ENCODE measurements at regions not wholly inside any gene's neighbourhood (a gene's known extent, or its start where the extent isn't known, plus 50 kb on each side); places are given as distances from the start of the nearest gene placed in this dataset.
"Not testable (repeated sequence)": the region's sequence is repeated elsewhere in the genome, so short reads cannot be mapped to it uniquely, and the experiment has no call there.

- TF ChIP-seq, protein P1, sequence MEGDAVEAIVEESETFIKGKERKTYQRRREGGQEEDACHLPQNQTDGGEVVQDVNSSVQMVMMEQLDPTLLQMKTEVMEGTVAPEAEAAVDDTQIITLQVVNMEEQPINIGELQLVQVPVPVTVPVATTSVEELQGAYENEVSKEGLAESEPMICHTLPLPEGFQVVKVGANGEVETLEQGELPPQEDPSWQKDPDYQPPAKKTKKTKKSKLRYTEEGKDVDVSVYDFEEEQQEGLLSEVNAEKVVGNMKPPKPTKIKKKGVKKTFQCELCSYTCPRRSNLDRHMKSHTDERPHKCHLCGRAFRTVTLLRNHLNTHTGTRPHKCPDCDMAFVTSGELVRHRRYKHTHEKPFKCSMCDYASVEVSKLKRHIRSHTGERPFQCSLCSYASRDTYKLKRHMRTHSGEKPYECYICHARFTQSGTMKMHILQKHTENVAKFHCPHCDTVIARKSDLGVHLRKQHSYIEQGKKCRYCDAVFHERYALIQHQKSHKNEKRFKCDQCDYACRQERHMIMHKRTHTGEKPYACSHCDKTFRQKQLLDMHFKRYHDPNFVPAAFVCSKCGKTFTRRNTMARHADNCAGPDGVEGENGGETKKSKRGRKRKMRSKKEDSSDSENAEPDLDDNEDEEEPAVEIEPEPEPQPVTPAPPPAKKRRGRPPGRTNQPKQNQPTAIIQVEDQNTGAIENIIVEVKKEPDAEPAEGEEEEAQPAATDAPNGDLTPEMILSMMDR (conservative IDR thresholded peaks at IDR 0.05; ENCODE audit: low read depth, low read length), result no peak
- no peak overlapping the region for H3K4me3 ChIP-seq (ENCODE audit: low read depth, low read length)
- no peak for DNase-seq (ENCODE audit: low read depth)
These were observed 2190.5 kb upstream of the RAG2 start for GRCh38 chr11:38788561-38788960.

DNA sequence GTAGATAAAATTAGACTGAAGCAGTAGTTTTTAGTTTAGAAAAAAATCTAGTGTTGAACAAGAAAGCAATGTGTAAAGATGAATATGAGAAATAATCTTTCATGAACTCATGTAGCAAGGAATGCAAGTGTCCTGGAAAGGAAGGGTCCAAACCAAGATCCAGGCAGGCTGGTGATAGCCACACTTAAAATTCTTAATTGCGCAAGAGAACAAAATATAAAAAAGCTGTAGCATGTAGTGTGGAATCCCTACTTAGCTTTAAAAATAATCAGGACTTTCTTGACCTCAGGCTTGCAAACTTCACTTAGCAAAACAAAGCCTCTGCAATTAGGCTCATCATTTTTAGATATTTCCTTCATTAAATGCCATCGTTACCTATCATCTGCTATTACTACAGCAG is 2186.1 kb upstream of the RAG2 start:
- no peak for DNase-seq (ENCODE audit: low read depth)
- TF ChIP-seq, protein P1 (conservative IDR thresholded peaks at IDR 0.05; ENCODE audit: low read depth, low read length), result no peak
- no peak overlapping the region for H3K4me3 ChIP-seq (ENCODE audit: low read depth, low read length)

GRCh38 chr11:38766796-38767195 is 2168.8 kb upstream of the RAG2 start:
- DNase-seq (ENCODE audit: low read depth), result no peak
- no peak overlapping the region for H3K4me3 ChIP-seq (ENCODE audit: low read depth, low read length)
- TF ChIP-seq, protein P1 (conservative IDR thresholded peaks at IDR 0.05; ENCODE audit: low read depth, low read length), result no peak

DNA sequence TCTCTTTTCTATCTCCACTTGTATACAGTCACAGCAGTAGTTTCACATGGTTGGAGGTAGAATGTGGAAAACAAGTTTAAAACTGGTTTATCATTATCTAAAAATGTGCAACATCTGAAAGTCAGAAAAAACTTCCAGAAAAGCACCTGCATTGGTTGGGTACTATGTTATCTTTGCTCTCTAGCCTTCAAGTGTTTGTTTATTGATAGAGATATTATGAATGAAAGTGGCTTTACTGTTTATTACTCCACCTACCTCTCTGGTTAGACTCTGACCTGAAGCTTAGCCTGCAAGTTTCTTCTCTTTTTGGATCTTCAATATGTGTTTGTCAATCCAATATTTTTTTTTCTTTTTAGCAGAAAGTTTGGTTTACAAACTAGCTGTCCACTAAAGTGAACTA is 2161.4 kb upstream of the RAG2 start:
- H3K4me3 ChIP-seq (ENCODE audit: low read depth, low read length), result no peak overlapping the region
- no peak for DNase-seq (ENCODE audit: low read depth)
- TF ChIP-seq, protein P1 (conservative IDR thresholded peaks at IDR 0.05; ENCODE audit: low read depth, low read length), result no peak

GRCh38 chr11:38756537-38756936 is 2158.5 kb upstream of the RAG2 start:
- TF ChIP-seq, protein P1 (conservative IDR thresholded peaks at IDR 0.05; ENCODE audit: low read depth, low read length), result no peak
- no peak overlapping the region for H3K4me3 ChIP-seq (ENCODE audit: low read depth, low read length)
- DNase-seq (ENCODE audit: low read depth), result no peak

GRCh38 chr11:38751421-38751820 is 2153.4 kb upstream of the RAG2 start:
- H3K4me3 ChIP-seq (ENCODE audit: low read depth, low read length), result no peak overlapping the region
- DNase-seq (ENCODE audit: low read depth), result no peak
- TF ChIP-seq, protein P1 (conservative IDR thresholded peaks at IDR 0.05; ENCODE audit: low read depth, low read length), result no peak

- DNase-seq (ENCODE audit: low read depth); H3K4me3 ChIP-seq (ENCODE audit: low read depth, low read length): not testable (repeated sequence)
These were observed 2148.5 kb upstream of the RAG2 start for GRCh38 chr11:38746516-38746915.

- TF ChIP-seq, protein P1 (conservative IDR thresholded peaks at IDR 0.05; ENCODE audit: low read depth, low read length), result no peak
- no peak for DNase-seq (ENCODE audit: low read depth)
- H3K4me3 ChIP-seq (ENCODE audit: low read depth, low read length), result no peak overlapping the region
These were observed 2125.3 kb upstream of the RAG2 start for GRCh38 chr11:38723361-38723760.
